ENCODE measurements at regions not wholly inside any gene's neighbourhood (a gene's known extent, or its start where the extent isn't known, plus 50 kb on each side); places are given as distances from the start of the nearest gene placed in this dataset.

DNA sequence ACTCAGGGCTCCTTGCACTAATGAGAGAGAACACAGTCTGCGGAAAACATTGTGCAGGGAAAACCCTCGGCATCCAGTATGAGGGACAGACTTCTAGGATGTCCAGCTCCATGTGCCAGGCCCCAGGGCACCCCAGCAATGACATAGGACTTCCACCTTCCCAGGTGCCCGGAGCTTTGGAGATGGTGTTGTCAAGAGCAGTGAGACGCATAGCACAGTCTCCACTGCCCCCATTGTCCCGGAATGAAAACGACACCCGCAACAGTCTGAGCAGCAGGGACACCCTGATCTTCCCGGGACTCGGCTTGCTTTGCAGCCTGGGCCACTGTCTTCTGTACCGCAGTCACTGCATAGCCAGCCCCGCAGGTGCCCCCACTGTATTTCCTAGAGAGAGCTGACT is 339.2 kb upstream of the ADARB2 start:
- DNase-seq: no peak
- H3K27me3 ChIP-seq: no peaks in the 10 kb centered on the region
- H3K4me3 ChIP-seq: no peak overlapping the region
- H3K4me1 ChIP-seq: no peaks in the 10 kb centered on the region
- no peaks in the 10 kb centered on the region for H3K9me3 ChIP-seq
- H3K27ac ChIP-seq: no peak overlapping the region
- H3K36me3 ChIP-seq: no peaks in the 10 kb centered on the region
- TF ChIP-seq, protein P1, sequence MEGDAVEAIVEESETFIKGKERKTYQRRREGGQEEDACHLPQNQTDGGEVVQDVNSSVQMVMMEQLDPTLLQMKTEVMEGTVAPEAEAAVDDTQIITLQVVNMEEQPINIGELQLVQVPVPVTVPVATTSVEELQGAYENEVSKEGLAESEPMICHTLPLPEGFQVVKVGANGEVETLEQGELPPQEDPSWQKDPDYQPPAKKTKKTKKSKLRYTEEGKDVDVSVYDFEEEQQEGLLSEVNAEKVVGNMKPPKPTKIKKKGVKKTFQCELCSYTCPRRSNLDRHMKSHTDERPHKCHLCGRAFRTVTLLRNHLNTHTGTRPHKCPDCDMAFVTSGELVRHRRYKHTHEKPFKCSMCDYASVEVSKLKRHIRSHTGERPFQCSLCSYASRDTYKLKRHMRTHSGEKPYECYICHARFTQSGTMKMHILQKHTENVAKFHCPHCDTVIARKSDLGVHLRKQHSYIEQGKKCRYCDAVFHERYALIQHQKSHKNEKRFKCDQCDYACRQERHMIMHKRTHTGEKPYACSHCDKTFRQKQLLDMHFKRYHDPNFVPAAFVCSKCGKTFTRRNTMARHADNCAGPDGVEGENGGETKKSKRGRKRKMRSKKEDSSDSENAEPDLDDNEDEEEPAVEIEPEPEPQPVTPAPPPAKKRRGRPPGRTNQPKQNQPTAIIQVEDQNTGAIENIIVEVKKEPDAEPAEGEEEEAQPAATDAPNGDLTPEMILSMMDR (IDR thresholded peaks at IDR 0.05): no peak
- TF ChIP-seq POLR2A (IDR thresholded peaks at IDR 0.05): no peak

DNA sequence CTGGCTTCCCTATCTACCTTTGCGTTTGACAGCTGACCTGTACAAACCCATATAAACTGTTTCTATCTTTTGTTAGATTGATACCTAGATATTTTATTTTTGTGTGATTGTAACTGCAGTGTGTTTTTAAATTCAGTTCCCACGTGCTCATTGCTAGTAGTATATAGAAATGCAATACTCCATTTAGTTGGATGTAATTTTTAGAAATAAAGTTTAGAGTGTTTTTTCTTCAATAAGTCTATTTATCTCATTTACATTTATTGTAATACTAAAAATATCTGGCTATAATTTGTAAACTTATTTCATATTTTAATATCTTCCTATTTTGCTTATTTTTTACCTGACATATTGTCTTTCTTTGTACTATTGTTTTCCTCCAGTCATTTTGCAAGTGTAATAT is 329.7 kb upstream of the ADARB2 start:
- TF ChIP-seq, protein P1 (IDR thresholded peaks at IDR 0.05): no peak
- TF ChIP-seq POLR2A (IDR thresholded peaks at IDR 0.05): no peak
- Histone ChIP-seq H3K4me1 (no peaks in the 10 kb centered on the region), H3K27ac (no peak overlapping the region), H3K4me3 (no peak overlapping the region), H3K9me3 (no peaks in the 10 kb centered on the region), H3K27me3 (no peaks in the 10 kb centered on the region), H3K36me3 (no peaks in the 10 kb centered on the region)
- no peak for DNase-seq

DNA sequence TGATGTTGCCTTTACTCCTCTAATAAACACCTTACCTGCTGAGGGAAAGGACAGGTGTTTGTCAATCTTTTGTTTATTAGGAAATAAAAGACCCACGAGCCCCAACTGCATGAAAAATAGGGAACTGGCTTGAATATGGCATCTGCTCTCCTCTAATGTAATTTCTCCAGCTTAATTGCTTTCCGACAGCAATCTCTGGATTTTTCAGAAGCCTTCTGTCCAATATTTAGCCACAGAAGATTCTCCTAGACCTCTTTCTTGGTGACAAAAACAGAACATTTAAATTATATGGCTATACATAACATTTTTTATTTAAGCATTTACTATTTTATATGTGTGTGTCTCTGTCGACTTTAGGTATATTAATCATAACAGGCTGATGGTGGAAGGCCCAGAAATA is 317.4 kb upstream of the ADARB2 start:
- Histone ChIP-seq H3K4me3 (no peak overlapping the region), H3K4me1 (no peaks in the 10 kb centered on the region), H3K36me3 (no peaks in the 10 kb centered on the region), H3K27ac (no peak overlapping the region), H3K27me3 (no peaks in the 10 kb centered on the region), H3K9me3 (no peaks in the 10 kb centered on the region)
- no peak for TF ChIP-seq POLR2A (IDR thresholded peaks at IDR 0.05)
- TF ChIP-seq, protein P1 (IDR thresholded peaks at IDR 0.05): no peak
- no peak for DNase-seq

DNA sequence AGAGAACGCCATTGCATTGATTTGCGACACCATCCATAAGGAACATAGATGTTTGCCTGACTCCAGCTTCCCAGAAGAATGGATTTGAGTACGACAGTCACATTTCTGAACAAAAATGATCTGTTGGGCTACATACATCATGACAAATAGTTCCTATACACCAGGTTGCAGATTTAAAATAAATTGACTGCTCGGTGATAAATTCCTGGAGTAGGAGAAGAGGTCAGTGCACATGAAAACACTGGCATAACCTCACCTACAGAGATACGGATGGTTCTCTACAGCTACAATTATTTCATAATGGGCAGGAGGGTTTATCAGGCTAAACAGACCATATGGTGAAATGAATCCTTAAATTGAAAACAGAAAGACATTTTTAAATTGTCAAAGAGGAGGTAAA is 316.5 kb upstream of the ADARB2 start:
- no peak for DNase-seq
- TF ChIP-seq POLR2A (IDR thresholded peaks at IDR 0.05): no peak
- TF ChIP-seq, protein P1 (IDR thresholded peaks at IDR 0.05): no peak
- H3K36me3 ChIP-seq: no peaks in the 10 kb centered on the region
- H3K27ac ChIP-seq: no peak overlapping the region
- no peaks in the 10 kb centered on the region for H3K4me1 ChIP-seq
- H3K27me3 ChIP-seq: no peaks in the 10 kb centered on the region
- H3K4me3 ChIP-seq: no peak overlapping the region
- H3K9me3 ChIP-seq: peaks cover 0 to 3% (median 0%) of the 10 kb centered on the region in 4 donors

DNA sequence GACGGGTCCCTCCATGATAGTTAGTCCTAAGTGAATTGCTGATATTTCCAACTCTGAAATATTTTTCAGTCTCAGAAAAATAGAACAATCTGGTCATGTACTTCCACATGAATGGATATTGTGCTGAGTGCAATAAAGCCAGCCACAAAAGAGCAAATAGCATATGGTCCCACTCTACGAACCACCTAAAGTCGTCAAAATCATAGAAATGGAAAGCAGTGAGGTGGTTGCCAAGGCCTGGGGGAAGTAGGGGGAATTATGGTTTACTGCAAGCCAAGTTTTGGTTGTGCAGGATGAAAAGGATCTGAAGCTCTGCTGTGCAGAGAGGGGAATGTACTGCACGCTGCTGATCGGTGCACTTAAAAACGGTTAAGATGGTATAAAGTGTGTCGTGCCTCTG is 313.8 kb upstream of the ADARB2 start:
- DNase-seq: no peak
- Histone ChIP-seq H3K27me3 (no peaks in the 10 kb centered on the region), H3K9me3 (peaks cover 0 to 3% (median 0%) of the 10 kb centered on the region in 4 donors), H3K27ac (no peak overlapping the region), H3K4me3 (no peak overlapping the region), H3K36me3 (no peaks in the 10 kb centered on the region), H3K4me1 (no peaks in the 10 kb centered on the region)
- TF ChIP-seq POLR2A (IDR thresholded peaks at IDR 0.05): no peak
- TF ChIP-seq, protein P1 (IDR thresholded peaks at IDR 0.05): no peak

DNA sequence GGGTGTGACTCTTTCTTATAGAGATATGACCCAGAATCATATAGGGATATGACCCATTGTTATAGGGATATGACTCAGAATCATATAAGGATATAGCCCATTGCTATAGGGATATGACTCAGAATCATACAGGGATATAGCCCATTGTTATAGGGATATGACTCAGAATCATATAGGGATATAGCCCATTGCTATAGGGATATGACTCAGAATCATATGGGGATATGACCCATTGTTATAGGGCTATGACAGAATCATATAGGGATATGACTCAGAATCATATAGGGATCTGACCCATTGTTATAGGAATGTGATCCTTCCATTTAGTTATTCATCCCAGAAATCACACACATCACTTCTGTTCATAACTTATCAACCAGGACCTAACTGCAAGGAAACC is 312.2 kb upstream of the ADARB2 start:
- H3K27ac ChIP-seq: no peak overlapping the region
- TF ChIP-seq, protein P1 (IDR thresholded peaks at IDR 0.05): no peak
- no peak for TF ChIP-seq POLR2A (IDR thresholded peaks at IDR 0.05)
- no peak for DNase-seq
- H3K4me1 ChIP-seq: no peaks in the 10 kb centered on the region
- no peaks in the 10 kb centered on the region for H3K36me3 ChIP-seq
- H3K4me3 ChIP-seq: no peak overlapping the region
- H3K9me3 ChIP-seq: peaks cover 0 to 6% (median 0%) of the 10 kb centered on the region in 4 donors
- H3K27me3 ChIP-seq: no peaks in the 10 kb centered on the region
